Activated CD4-positive, alpha-beta T cell treated with anti-CD3 and anti-CD28 coated beads, Interleukin-2, amount 50 U/mL, for 24 hours (primary cell): ENCODE measurements at regions not wholly inside any gene's neighbourhood (a gene's known extent, or its start where the extent isn't known, plus 50 kb on each side); places are given as distances from the start of the nearest gene placed in this dataset.

ENCODE experiments used
- DNase-seq, 2 donors: peaks; one replicate each; pipeline ENCODE4 v3.0.0-alpha.2; 2020; ENCODE audit warnings: low read depth in 1 of 2, low spot score in 1 of 2

- DNase-seq: no peak
Measured at GRCh38 chr4:17187003-17187402, 288.6 kb upstream of the LDB2 start.

- DNase-seq: no peak
Measured at GRCh38 chr4:17182888-17183287, 284.4 kb upstream of the LDB2 start.

- no peak for DNase-seq
Measured at GRCh38 chr4:17174751-17175150, 276.3 kb upstream of the LDB2 start.

- DNase-seq: no peak
Measured at GRCh38 chr4:17173300-17173699, 274.9 kb upstream of the LDB2 start.

GRCh38 chr4:17170131-17170530 is 271.7 kb upstream of the LDB2 start:
- DNase-seq: no peak

GRCh38 chr4:17169699-17170098 is 271.3 kb upstream of the LDB2 start:
- no peak for DNase-seq

- no peak for DNase-seq
Measured at GRCh38 chr4:17168571-17168970, 270.1 kb upstream of the LDB2 start.

- DNase-seq: no peak
Measured at GRCh38 chr4:17166954-17167353, 268.5 kb upstream of the LDB2 start.

- no peak for DNase-seq
Measured at GRCh38 chr4:17165286-17165685, 266.8 kb upstream of the LDB2 start.

GRCh38 chr4:17164666-17165065 is 266.2 kb upstream of the LDB2 start:
- DNase-seq: no peak

- DNase-seq: no peak
Measured at GRCh38 chr4:17163156-17163771, 264.8 kb upstream of the LDB2 start.

- DNase-seq: no peak
Measured at GRCh38 chr4:17157304-17157703, 258.9 kb upstream of the LDB2 start.

- DNase-seq: no peak
Measured at GRCh38 chr4:17155486-17155885, 257.0 kb upstream of the LDB2 start.

- no peak for DNase-seq
Measured at GRCh38 chr4:17153572-17153971, 255.1 kb upstream of the LDB2 start.

GRCh38 chr4:17152941-17153540 is 254.6 kb upstream of the LDB2 start:
- DNase-seq: no peak

- DNase-seq: no peak
Measured at GRCh38 chr4:17142232-17142711, 243.8 kb upstream of the LDB2 start.

- DNase-seq: no peak
Measured at GRCh38 chr4:17138847-17139246, 240.4 kb upstream of the LDB2 start.

- no peak for DNase-seq
Measured at GRCh38 chr4:17134565-17134964, 236.1 kb upstream of the LDB2 start.

GRCh38 chr4:17134100-17134499 is 235.7 kb upstream of the LDB2 start:
- no peak for DNase-seq

- DNase-seq: no peak
Measured at GRCh38 chr4:17132226-17132625, 233.8 kb upstream of the LDB2 start.

GRCh38 chr4:17128268-17128667 is 229.8 kb upstream of the LDB2 start:
- DNase-seq: no peak

GRCh38 chr4:17126321-17126966 is 228.0 kb upstream of the LDB2 start:
- no peak for DNase-seq

GRCh38 chr4:17124767-17125166 is 226.3 kb upstream of the LDB2 start:
- DNase-seq: no peak
